Activated T-cell treated with anti-CD3 and anti-CD28 coated beads for 24 hours (primary cell): ENCODE measurements at regions not wholly inside any gene's neighbourhood (a gene's known extent, or its start where the extent isn't known, plus 50 kb on each side); places are given as distances from the start of the nearest gene placed in this dataset.
"Not testable (repeated sequence)": the region's sequence is repeated elsewhere in the genome, so short reads cannot be mapped to it uniquely, and the experiment has no call there.

ENCODE experiments used
- DNase-seq: peaks from one replicate; pipeline ENCODE4 v3.0.0-alpha.2; 2020; ENCODE audit warnings: low read depth

DNA sequence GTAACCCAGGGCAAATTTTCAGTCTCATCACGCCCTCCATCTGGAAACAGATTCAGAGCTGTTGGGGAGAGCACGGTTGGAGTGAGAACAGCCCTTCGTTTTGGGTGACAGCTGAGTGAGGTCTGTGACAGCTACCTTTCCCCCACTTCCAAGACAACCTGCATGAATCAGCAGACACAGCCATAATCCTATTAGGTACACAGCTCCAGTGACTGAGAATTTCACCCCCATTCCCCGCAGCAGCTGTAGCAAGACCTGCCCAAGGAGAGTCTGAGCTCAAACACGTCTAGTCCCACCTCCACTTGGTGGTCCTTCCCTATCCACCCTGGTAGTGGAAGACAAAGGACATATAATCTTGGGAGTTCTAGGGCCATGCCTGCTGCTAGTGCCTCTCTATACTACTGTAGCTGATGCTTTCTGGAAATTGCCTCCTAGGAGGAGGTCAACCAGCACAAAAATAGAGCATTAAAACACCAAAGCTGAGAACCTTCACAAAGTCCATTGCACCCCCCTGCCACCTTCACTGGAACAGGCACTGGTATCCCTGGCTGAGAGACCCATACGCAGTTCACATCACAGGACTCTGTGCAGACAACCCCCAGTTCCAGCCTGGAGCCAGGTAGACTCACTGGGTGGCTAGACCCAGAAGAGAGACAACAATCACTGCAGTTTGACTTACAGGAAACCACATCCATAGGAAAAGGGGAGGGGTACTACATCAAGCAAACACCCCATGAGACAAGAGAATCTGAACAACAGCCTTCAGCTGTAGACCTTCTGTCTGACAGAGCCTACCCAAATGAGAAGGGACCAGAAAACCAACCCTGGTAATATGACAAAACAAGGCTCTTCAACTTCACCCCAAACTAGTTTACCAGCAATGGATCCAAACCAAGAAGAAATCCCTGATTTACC, 448.6 kb upstream of the CBLB start:
- no peak for DNase-seq

GRCh38 chr3:106321438-106321837, 452.6 kb upstream of the CBLB start:
- DNase-seq, result not testable (repeated sequence)

DNA sequence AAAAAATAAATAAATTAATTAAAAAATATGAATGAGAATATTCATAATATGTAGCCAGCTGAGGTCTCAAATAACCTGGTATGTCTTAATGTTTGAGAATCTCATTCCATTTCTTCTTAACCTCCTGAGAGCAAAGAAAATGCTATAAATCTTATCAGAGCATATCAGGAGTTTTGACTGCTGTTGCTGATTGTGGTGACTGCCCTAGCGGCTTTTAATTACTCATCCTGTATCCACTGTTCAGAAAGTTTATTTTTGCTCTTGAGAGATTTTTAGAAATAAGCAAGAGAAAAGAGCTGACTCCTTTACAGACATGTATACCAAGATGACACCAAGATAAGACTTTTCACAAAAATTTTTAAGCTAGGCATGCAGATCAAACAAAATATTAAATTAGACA, 454.8 kb upstream of the CBLB start:
- DNase-seq, result no peak

GRCh38 chr3:106326941-106327695, 458.3 kb upstream of the CBLB start:
- DNase-seq, result no peak

DNA sequence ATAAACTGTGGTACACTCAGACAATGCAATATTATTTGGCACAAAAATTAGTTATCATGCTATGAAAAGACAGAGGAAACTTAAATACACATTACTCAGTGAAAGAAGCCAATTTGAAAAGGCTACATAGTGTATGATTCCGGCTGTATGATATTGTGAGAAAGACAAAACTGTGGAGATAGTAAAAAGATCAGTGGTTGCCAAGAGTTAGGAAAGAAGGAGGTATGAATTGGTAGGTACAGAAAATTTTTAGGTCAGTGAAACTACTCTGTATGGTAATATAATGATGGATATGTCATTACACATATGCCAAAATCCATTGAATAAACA, 458.8 kb upstream of the CBLB start:
- no peak for DNase-seq

GRCh38 chr3:106328224-106328623, 459.4 kb upstream of the CBLB start:
- no peak for DNase-seq

GRCh38 chr3:106329521-106329920, 460.7 kb upstream of the CBLB start:
- DNase-seq, result no peak

DNA sequence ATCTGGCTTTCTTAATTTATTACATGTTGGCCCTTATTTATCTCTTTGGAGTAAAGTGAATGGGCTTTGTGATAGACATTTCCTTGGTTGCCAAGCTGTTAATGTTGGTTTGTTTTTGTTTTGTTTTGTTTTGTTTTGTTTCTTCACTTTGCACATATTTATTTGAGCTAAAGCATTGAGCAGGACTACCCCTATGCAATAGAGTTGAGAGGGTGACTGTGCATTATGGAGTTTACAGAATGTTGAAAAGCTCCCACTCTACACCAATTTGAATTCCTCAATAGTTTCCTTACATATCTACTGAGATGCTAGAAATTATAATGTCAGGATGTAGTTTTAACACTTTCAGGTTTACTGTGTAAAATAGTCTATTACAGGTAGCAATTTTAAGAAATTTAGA, 462.8 kb upstream of the CBLB start:
- no peak for DNase-seq

- DNase-seq, result no peak
Observed at GRCh38 chr3:106332129-106332528, 463.3 kb upstream of the CBLB start.

- peak; percentile 48 for DNase-seq
Observed at GRCh38 chr3:106332884-106333283, 464.1 kb upstream of the CBLB start.

- peak; percentile 57 for DNase-seq
Observed at GRCh38 chr3:106333911-106334618, 465.3 kb upstream of the CBLB start.

- no peak for DNase-seq
Observed at GRCh38 chr3:106336619-106337018, 467.8 kb upstream of the CBLB start.

DNA sequence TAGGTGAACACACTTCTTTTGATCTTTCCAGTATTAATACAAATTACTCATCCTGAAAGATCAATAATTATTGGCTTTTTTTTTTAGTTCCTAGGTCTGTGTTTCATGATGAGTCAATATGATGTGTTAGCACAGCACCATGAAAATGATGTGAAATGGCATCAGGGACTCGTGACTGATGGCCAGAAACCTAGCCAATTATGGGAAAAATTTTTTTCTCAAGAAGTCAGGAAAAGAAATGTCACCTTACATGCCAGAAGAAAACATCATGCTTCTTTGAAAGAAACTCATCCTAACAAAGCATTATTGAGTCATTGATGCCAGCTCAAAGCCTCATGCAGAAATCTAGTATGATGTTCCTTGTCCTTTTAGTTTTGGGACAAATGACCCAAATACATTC, 468.3 kb upstream of the CBLB start:
- DNase-seq, result no peak

DNA sequence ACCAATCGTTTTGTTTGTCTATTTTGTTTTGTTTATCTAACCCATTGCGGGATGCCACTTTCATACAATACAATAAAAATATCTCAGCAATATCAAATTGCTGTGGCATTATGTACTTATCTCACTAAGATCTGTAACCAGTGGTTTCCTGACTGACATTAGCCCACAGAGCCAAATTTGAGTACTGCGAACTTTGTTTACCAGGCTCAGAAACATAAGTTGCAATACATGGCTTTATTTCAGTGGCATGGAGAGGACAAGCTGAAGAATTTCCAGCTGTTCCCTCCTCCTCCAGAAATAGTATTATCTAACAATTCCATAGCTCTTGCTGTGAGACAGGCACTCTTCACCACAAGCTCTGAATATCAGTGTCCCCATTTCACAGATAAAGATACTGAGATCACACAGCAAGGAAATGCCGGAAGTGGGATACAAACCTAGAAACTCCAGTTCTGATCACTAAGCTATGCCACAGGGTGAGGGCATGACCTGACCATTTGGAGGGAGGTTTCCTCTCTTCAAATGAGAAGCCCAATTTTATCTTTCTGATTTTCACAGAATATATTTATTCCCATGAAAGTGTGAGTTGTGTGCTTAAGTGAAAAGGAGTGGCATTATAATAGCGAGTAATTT, 469.9 kb upstream of the CBLB start:
- DNase-seq, result no peak

DNA sequence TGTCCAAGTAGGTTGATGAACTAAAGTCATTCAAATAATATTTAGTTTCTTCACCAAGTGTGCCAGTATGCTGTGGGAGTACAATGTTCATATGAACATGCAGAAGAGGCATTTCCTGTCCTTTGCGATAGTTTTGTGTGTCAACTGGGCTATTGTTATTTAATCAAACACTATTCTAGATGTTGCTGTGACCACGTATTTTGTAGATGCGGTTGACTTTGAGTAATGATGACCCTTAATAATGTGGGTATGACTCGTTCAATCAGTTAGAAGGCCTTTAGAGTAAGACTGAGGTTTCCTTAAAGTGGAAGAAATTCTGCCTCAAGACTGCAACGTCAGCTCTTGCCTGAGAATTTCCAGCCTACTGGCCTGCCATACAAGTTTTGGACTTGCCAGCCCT, 470.7 kb upstream of the CBLB start:
- DNase-seq, result no peak

- DNase-seq, result no peak
Observed at GRCh38 chr3:106341087-106341486, 472.3 kb upstream of the CBLB start.

DNA sequence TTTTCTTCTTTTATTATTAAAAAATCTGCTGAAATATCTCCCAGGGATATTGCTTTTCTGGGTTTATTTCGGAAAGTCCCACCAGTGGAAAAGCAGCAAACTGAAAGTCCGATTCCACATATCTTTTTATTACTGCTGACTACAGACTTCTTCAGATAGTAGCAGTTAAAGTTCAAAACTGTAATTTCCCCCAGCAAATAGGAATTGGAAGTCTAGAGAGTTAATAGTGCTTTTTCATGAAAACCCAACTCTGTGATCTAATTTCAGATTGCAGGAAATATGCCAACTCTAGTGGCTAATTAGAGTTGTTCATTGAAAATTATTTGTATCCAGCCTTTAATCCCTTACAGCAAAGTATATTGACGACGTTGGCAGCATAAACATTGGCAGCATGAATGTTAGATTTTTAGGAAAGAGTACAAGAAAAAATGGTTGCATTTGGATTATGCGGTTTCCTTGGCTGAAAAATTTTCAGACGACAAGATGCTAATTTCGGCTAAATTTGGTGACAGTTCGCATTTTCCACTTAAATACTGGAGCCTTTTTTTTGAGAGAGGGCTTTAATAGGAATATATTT, 472.9 kb upstream of the CBLB start:
- DNase-seq, result no peak

DNA sequence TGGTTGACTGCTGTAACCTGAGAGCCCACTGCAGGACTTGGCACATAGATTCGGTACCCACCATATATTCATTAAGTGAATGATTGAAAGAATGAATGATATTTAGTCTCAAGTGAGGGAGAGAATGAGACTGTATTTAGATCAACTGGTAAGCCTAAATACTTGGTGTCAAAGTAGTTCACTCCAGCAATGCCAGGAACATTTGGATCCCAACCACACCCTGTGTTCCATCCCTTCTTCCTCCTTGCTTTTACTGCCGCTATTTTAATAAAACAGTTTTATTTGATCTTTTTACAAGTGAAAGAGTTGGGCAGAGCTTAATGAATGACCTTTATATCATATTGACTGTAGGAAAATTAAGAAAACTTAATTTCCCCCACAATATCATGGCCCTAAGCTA, 473.6 kb upstream of the CBLB start:
- DNase-seq, result no peak

DNA sequence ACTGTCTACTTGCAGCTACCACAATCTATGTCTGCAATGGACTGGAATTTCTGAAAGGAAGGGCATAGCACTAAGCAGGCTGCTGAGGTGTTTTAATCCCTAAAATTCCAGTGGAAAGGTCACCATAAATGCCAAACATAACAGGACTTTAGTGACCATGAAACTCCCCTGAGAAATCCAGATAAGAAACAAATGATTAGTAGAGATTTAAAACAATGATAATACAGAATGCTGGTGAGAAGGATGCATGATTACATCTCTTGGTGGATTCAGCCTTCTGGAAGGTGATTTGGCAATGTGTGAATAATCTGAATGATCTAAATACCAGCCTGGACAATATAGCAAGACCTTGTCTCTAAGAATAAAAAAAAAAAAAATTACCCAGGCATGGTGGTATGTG, 475.0 kb upstream of the CBLB start:
- DNase-seq, result no peak

GRCh38 chr3:106345353-106346027, 476.7 kb upstream of the CBLB start:
- no peak for DNase-seq

- no peak for DNase-seq
Observed at GRCh38 chr3:106347350-106347749, 478.5 kb upstream of the CBLB start.
